Glutamatergic neuron (in vitro differentiated cells): ENCODE measurements at regions not wholly inside any gene's neighbourhood (a gene's known extent, or its start where the extent isn't known, plus 50 kb on each side); places are given as distances from the start of the nearest gene placed in this dataset.

Experiments used
- DNase-seq: peaks from one replicate; pipeline ENCODE4 v3.0.0; 2022
- H3K27ac Mint-ChIP-seq: one replicate; pipeline ENCODE4 v1.8.0; 2020; ENCODE audit warnings: mild to moderate bottlenecking, mixed read lengths, inconsistent platforms; ENCODE audit not compliant: unreplicated experiment
- H3K27me3 Mint-ChIP-seq: one replicate; pipeline ENCODE4 v1.8.0; 2020; ENCODE audit warnings: mild to moderate bottlenecking, moderate library complexity, mixed read lengths, inconsistent platforms; ENCODE audit not compliant: unreplicated experiment
- H3K36me3 Mint-ChIP-seq: one replicate; pipeline ENCODE4 v1.8.0; 2020; ENCODE audit warnings: mild to moderate bottlenecking, mixed read lengths, inconsistent platforms; ENCODE audit not compliant: unreplicated experiment
- H3K4me1 Mint-ChIP-seq: one replicate; pipeline ENCODE4 v1.8.0; 2020; ENCODE audit warnings: mild to moderate bottlenecking, low read depth, mixed read lengths, inconsistent platforms; ENCODE audit not compliant: unreplicated experiment
- H3K4me3 Mint-ChIP-seq: one replicate; pipeline ENCODE4 v1.8.0; 2020; ENCODE audit warnings: mild to moderate bottlenecking, mixed read lengths, inconsistent platforms; ENCODE audit not compliant: unreplicated experiment
- H3K9me3 Mint-ChIP-seq: one replicate; pipeline ENCODE4 v1.8.0; 2020; ENCODE audit warnings: mild to moderate bottlenecking, moderate library complexity, mixed read lengths, inconsistent platforms; ENCODE audit not compliant: unreplicated experiment
- CTCF ChIP-seq: fragments of 200-600 bp; sonication (generic); IDR thresholded peaks from one replicate; pipeline ENCODE4 v1.5.0; 2021; ENCODE audit not compliant: partially characterized antibody, unreplicated experiment

- no peak overlapping the region for H3K27ac Mint-ChIP-seq
- DNase-seq, result no peak
- H3K4me1 Mint-ChIP-seq, result peaks cover 8% of the 10 kb centered on the region
- no peaks in the 10 kb centered on the region for H3K9me3 Mint-ChIP-seq
- no peak for TF ChIP-seq CTCF
- no peaks in the 10 kb centered on the region for H3K27me3 Mint-ChIP-seq
- H3K4me3 Mint-ChIP-seq, result no peak overlapping the region
- no peaks in the 10 kb centered on the region for H3K36me3 Mint-ChIP-seq
These were observed 160.5 kb downstream of the BTG1 start for GRCh38 chr12:91985002-91985787.

GRCh38 chr12:91984556-91984955 lies 161.1 kb downstream of the BTG1 start:
- Mint-ChIP-seq H3K27ac (no peak overlapping the region), H3K36me3 (no peaks in the 10 kb centered on the region), H3K4me3 (no peak overlapping the region), H3K9me3 (no peaks in the 10 kb centered on the region), H3K27me3 (no peaks in the 10 kb centered on the region), H3K4me1 (peaks cover 8% of the 10 kb centered on the region)
- no peak for TF ChIP-seq CTCF
- DNase-seq, result no peak

GRCh38 chr12:91983935-91984334 lies 161.7 kb downstream of the BTG1 start:
- peaks cover 8% of the 10 kb centered on the region for H3K4me1 Mint-ChIP-seq
- TF ChIP-seq CTCF, result no peak
- H3K4me3 Mint-ChIP-seq, result no peak overlapping the region
- no peaks in the 10 kb centered on the region for H3K36me3 Mint-ChIP-seq
- H3K9me3 Mint-ChIP-seq, result no peaks in the 10 kb centered on the region
- no peak for DNase-seq
- H3K27me3 Mint-ChIP-seq, result no peaks in the 10 kb centered on the region
- no peak overlapping the region for H3K27ac Mint-ChIP-seq

GRCh38 chr12:91982946-91983345 lies 162.7 kb downstream of the BTG1 start:
- H3K4me1 Mint-ChIP-seq, result peaks cover 8% of the 10 kb centered on the region
- no peaks in the 10 kb centered on the region for H3K9me3 Mint-ChIP-seq
- TF ChIP-seq CTCF, result no peak
- DNase-seq, result no peak
- no peak overlapping the region for H3K4me3 Mint-ChIP-seq
- H3K27ac Mint-ChIP-seq, result no peak overlapping the region
- no peaks in the 10 kb centered on the region for H3K27me3 Mint-ChIP-seq
- H3K36me3 Mint-ChIP-seq, result no peaks in the 10 kb centered on the region

- Mint-ChIP-seq H3K9me3 (peaks cover 2% of the 10 kb centered on the region), H3K4me3 (no peak overlapping the region)
- TF ChIP-seq CTCF, result no peak
These were observed 165.2 kb downstream of the BTG1 start for GRCh38 chr12:91980389-91980821.

More at GRCh38 chr12:91980389-91980821, 165.2 kb downstream of the BTG1 start:
- Mint-ChIP-seq H3K27ac (no peak overlapping the region), H3K4me1 (peaks cover 7% of the 10 kb centered on the region), H3K36me3 (peaks cover 7% of the 10 kb centered on the region), H3K27me3 (no peaks in the 10 kb centered on the region)
- no peak for DNase-seq
